Body of pancreas (tissue), 4 donors: ENCODE measurements at regions not wholly inside any gene's neighbourhood (a gene's known extent, or its start where the extent isn't known, plus 50 kb on each side); places are given as distances from the start of the nearest gene placed in this dataset.

Experiments used
- ATAC-seq: fragments of 150-250 bp; one replicate; pipeline ENCODE4 v1.9.1; 2016
- DNase-seq, 4 donors: peaks; one replicate each; pipeline ENCODE4 v3.0.0-alpha.2; 2019
- H3K27ac ChIP-seq, 4 donors: fragments of 200-600 bp; sonication (generic); 1 replicate in 3 of 4; 2 replicates in 1 of 4; pipeline versions ENCODE4 v1.5.1 to v1.6.1; 2016 to 2019; ENCODE audit warnings: mild to moderate bottlenecking in 1 of 4, mixed read lengths in 1 of 4, moderate library complexity in 1 of 4
- H3K27me3 ChIP-seq, 2 donors: fragments of 200-600 bp; sonication (generic); one replicate each; pipeline ENCODE4 v1.6.0; 2016; ENCODE audit warnings: mild to moderate bottlenecking in 1 of 2
- H3K36me3 ChIP-seq, 2 donors: fragments of 200-600 bp; sonication (generic); replicated peaks in 1 of 2; 2 replicates each; pipeline ENCODE4 v1.5.1; 2016; ENCODE audit warnings: low read depth in 2 of 2; ENCODE audit not compliant: insufficient read depth in 1 of 2
- H3K4me1 ChIP-seq: fragments of 200-600 bp; sonication (generic); one replicate; pipeline ENCODE4 v1.6.0; 2016
- H3K4me3 ChIP-seq, 2 donors: fragments of 200-600 bp; sonication (generic); 1 replicate in 1 of 2; 2 replicates in 1 of 2; pipeline ENCODE4 v1.5.1; 2016 to 2019
- H3K9me3 ChIP-seq, 3 donors: fragments of 200-600 bp; sonication (generic); 1 replicate in 2 of 3; 2 replicates in 1 of 3; pipeline ENCODE4 v1.5.1; 2016
- CTCF ChIP-seq, 7 experiments: fragments of 450-650 bp in 4 of 7; fragments of 200-600 bp in 3 of 7; sonication (generic) in 3 of 7; IDR thresholded peaks; one replicate each; pipeline ENCODE4 v1.5.1; 2016 to 2019; ENCODE audit warnings: antibody characterized with exemption in 7 of 7
- POLR2A ChIP-seq, 3 donors: fragments of 450-650 bp; IDR thresholded peaks; one replicate each; pipeline ENCODE4 v1.6.1; 2016; ENCODE audit warnings: antibody characterized with exemption in 3 of 3, mild to moderate bottlenecking in 2 of 3
- WGBS, 2 donors: methylation state at CpG; one replicate each; pipeline ENCODE4 v1.1.5; 2017; 5-methylcytosine and 5-hydroxymethylcytosine counted together
- intact Hi-C: fragments of 100-400 bp; cut with DNase I; formaldehyde crosslinking; loops from one replicate; pipeline ENCODE4 v1.15.1; 2023

- Histone ChIP-seq H3K36me3 (no peaks in the 10 kb centered on the region), H3K4me3 (no peak overlapping the region), H3K27ac (no peak overlapping the region), H3K27me3 (no peaks in the 10 kb centered on the region), H3K4me1 (no peaks in the 10 kb centered on the region), H3K9me3 (no peaks in the 10 kb centered on the region)
- intact Hi-C loops, result no loop called here
- WGBS, 2 donors, result 32 to 33% methylated on average over 8 of the region's 8 CpGs
- ATAC-seq (no peak), DNase-seq (no peak)
- TF ChIP-seq POLR2A (IDR thresholded peaks at IDR 0.05) (no peak), CTCF (IDR thresholded peaks at IDR 0.05) (no peak)
Observed at GRCh38 chr5:4275232-4275631, 679.6 kb downstream of the IRX1 start.

GRCh38 chr5:4294878-4295277, 699.2 kb downstream of the IRX1 start:
- no peaks in the 10 kb centered on the region for H3K27me3 ChIP-seq
- no peaks in the 10 kb centered on the region for H3K4me1 ChIP-seq
- no peaks in the 10 kb centered on the region for H3K36me3 ChIP-seq
- no peak for DNase-seq
- WGBS, 2 donors, result 45 to 62% methylated on average over 9 of the region's 9 CpGs
- no peak for ATAC-seq
- TF ChIP-seq CTCF (IDR thresholded peaks at IDR 0.05), result no peak
- TF ChIP-seq POLR2A (IDR thresholded peaks at IDR 0.05), result no peak
- intact Hi-C loops, result no loop called here
- no peaks in the 10 kb centered on the region for H3K9me3 ChIP-seq
- no peak overlapping the region for H3K27ac ChIP-seq
- no peak overlapping the region for H3K4me3 ChIP-seq

GRCh38 chr5:4295663-4296339, 700.2 kb downstream of the IRX1 start:
- WGBS, 2 donors, result 22 to 23% methylated on average over 10 to 13 of the region's 13 CpGs

GRCh38 chr5:4306057-4306456, 710.4 kb downstream of the IRX1 start:
- no peaks in the 10 kb centered on the region for H3K36me3 ChIP-seq
- H3K4me1 ChIP-seq, result no peaks in the 10 kb centered on the region
- H3K9me3 ChIP-seq, result no peaks in the 10 kb centered on the region
- 58 to 63% methylated on average over 4 of the region's 4 CpGs for WGBS, 2 donors
- DNase-seq, result no peak
- no peak overlapping the region for H3K27ac ChIP-seq
- H3K27me3 ChIP-seq, result no peaks in the 10 kb centered on the region
- H3K4me3 ChIP-seq, result no peak overlapping the region
- no peak for ATAC-seq
- no peak for TF ChIP-seq CTCF (IDR thresholded peaks at IDR 0.05)
- TF ChIP-seq POLR2A (IDR thresholded peaks at IDR 0.05), result no peak
- intact Hi-C loops, result no loop called here

More at GRCh38 chr5:4295663-4296339, 700.2 kb downstream of the IRX1 start:
- no peak for ATAC-seq
- Histone ChIP-seq H3K27ac (no peak overlapping the region), H3K27me3 (no peaks in the 10 kb centered on the region), H3K36me3 (no peaks in the 10 kb centered on the region), H3K4me1 (no peaks in the 10 kb centered on the region), H3K9me3 (no peaks in the 10 kb centered on the region), H3K4me3 (no peak overlapping the region)
- intact Hi-C loops, result no loop called here
- TF ChIP-seq CTCF (IDR thresholded peaks at IDR 0.05) (no peak), POLR2A (IDR thresholded peaks at IDR 0.05) (no peak)
- no peak for DNase-seq

GRCh38 chr5:4309026-4309425, 713.4 kb downstream of the IRX1 start:
- intact Hi-C loops, result no loop called here
- TF ChIP-seq CTCF (IDR thresholded peaks at IDR 0.05) (no peak), POLR2A (IDR thresholded peaks at IDR 0.05) (no peak)
- H3K9me3 ChIP-seq, result no peaks in the 10 kb centered on the region
- WGBS, 2 donors, result 36 to 44% methylated on average over 7 of the region's 7 CpGs
- no peaks in the 10 kb centered on the region for H3K4me1 ChIP-seq
- ATAC-seq, result no peak
- H3K36me3 ChIP-seq, result no peaks in the 10 kb centered on the region
- DNase-seq, result no peak
- H3K27ac ChIP-seq, result no peak overlapping the region
- H3K4me3 ChIP-seq, result no peak overlapping the region
- no peaks in the 10 kb centered on the region for H3K27me3 ChIP-seq
